H54 (cell line): ENCODE measurements at regions not wholly inside any gene's neighbourhood (a gene's known extent, or its start where the extent isn't known, plus 50 kb on each side); places are given as distances from the start of the nearest gene placed in this dataset.

Experiments
- DNase-seq: peaks from one replicate; pipeline ENCODE4 v3.0.0; 2011; ENCODE audit warnings: low spot score, mixed read lengths; ENCODE audit not compliant: insufficient read length
- FAIRE-seq: peaks from 3 replicates; lab custom pipeline; 2011; peaks lifted over from hg19 to GRCh38; lab: Jason Lieb, UNC
- POLR2A ChIP-seq: IDR thresholded peaks from 2 replicates; pipeline ENCODE4 v1.6.1; 2011; ENCODE audit warnings: low read depth, mild to moderate bottlenecking, low read length

DNA sequence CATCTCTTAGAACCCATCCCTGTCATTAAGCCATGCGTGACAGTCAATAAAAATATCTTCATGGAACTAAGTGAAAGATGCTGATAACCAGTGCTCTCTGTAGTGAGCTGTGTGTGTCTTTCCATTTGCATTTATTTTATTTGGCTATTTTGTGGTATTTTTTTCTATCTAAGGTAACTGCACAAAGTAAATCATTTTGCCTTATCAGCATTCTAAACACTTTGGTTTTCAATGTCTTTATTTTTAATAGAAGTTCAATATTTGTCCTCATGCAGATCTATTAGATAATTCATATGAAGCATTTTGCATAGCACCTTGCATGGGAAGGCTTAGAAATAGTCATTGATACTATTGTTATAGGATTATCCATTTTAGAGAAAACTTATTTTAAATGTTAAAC lies 163.6 kb upstream of the TANK start:
- TF ChIP-seq POLR2A = no peak
- DNase-seq (no peak), FAIRE-seq (no peak)

- DNase-seq = no peak
- peak; percentile 27 for FAIRE-seq
- TF ChIP-seq POLR2A = no peak
Observed at GRCh38 chr2:161004379-161004778, 155.8 kb upstream of the TANK start.

DNA sequence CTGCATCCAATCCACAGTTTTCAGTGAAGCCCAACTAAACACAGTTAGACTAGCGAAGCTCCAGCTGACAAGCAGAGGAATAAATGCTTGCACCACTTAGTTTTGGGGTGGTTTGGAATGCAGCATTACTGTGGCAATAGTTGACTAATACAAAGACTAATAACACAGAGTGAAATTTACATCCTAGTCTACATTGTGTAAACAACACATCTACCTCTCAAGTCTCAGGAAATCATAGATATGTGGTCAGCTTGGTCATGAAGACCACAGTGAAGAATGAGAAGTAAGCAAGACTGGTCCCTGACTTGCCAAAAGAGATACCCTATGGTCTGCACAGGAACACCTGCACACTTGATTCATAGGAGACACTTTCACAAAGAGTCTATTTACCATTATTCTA lies 155.1 kb upstream of the TANK start:
- no peak for DNase-seq
- no peak for TF ChIP-seq POLR2A
- FAIRE-seq = peak; percentile 43

- DNase-seq (no peak), FAIRE-seq (no peak)
- no peak for TF ChIP-seq POLR2A
Observed at GRCh38 chr2:161008311-161008710, 151.9 kb upstream of the TANK start.

DNA sequence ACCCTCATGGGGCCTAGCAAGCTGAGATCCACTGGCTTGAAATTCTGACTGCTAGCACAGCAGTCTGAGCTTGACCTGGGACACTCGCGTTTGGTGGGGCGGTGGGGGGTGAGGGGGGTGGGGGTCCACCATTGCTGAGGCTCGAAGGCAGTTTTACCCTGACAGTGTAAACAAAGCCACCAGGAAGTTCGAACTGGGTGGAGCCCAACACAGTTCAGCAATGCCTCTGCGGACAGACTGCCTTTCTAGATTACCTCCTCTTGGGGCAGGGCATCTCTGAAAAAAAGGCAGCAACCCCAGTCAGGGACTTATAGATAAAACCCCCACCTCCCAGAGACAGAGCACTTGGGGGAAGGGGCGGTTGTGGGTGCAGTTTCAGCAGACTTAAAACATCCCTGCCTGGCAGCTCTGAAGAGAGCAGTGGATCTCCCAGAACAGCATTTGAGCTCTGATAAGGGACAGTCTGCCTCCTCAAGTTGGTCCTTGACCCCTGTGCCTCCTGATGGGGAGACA lies 149.7 kb upstream of the TANK start:
- TF ChIP-seq POLR2A = no peak
- no peak for DNase-seq
- FAIRE-seq = no peak

DNA sequence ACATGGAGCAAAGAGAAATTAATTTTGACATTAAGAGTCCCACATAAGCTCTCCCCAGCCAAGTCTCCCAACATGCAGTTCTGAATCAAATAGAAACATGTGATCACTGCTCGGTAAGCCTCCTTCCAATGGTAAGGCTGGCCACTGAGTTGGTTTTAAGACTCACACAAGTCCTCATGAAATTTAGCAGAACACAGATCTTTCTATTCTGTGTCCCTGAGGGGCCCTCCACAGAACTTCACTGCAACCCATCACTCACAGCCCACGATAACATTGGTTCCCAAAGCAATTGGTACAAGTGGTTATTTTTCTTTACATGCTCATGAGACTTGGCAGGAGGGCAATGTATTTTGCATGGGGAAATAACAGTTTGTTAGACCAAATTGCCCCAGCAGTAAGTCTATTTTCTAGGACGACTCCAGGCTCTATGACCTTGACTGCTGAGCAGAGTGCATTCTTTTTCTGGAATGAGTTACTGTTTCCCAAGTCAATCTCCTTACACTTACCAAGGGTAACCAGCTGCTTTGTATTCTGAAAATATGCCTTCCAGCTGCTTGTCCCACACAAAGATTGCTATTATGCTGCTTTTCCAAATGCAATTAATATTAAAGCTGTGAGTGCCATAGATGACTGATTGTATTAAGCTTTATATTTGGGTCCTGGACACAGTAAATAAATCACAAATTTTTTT lies 142.3 kb upstream of the TANK start:
- FAIRE-seq = no peak
- no peak for TF ChIP-seq POLR2A
- DNase-seq = no peak

DNA sequence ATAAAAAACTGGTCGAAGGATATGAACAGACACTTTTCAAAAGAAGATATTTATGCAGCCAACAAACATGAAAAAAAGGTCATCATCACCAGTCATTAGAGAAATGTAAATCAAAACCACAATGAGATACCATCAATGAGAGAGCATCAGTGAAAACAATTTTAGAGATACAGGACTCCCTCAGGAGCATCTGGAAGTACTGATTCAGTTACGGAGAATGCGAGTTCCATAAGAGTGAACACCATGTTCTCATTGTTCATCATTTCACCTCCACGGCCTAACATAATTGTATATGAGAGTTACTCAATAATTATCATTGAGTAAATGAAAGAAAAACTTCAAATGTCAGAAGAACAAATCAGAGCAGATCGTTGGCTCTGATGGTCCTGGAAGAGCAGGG lies 140.9 kb upstream of the TANK start:
- DNase-seq (no peak), FAIRE-seq (no peak)
- TF ChIP-seq POLR2A = no peak

DNA sequence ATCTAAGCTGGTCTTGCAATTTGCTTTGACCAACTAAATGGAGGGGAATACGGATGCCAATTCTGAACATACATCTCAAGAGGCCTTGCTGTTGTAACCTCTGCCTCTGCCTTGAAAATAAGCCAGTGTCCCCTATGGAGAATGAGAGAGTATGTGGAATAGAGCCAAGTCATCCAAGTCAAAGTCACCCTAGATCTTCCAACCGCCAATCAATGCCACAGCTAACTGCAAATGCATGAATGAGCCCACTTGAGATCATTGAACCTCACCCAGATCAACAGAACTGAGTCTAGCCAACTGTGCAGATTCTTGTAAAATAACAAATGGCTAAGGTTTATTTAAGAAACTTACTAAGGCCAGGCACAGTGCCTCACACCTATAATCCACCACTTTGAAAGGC lies 139.8 kb upstream of the TANK start:
- DNase-seq (no peak), FAIRE-seq (no peak)
- TF ChIP-seq POLR2A = no peak

DNA sequence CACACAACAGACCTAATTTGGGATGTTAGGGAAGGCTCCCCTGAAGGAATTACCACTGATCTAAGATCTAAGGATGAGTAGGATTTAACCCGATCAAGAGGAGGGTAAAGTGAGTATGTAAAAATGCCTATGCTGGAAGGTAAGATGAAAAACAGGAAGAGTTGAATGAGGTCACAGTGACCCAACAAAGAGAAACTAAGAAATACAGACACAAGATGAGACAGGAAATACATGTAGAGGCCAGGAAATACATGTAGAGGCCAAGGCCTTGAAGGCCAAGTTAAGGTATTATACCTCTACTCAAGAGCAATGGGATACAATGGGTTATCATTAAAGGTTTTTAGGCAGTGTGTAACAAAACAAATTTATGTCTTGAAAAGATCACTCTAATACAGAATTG lies 131.6 kb upstream of the TANK start:
- TF ChIP-seq POLR2A = no peak
- no peak for FAIRE-seq
- no peak for DNase-seq

DNA sequence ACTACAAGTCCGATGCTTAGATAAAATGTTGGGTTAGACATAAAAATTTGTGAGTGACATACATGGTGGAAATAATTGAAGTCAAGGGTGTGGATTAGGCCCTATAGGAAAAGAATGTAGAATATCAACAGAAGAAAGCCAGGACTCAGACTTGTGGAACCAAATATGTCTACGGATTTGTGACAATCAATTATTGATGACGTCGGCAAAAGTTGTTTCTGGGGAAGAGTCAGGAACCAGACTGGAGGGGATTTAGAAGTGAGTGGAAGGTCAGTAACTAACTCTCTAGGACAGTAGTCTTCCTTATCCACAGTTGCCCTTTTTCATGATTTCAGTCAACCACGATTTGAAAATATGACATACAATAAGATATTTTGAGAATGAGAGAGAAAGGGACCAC lies 130.9 kb upstream of the TANK start:
- TF ChIP-seq POLR2A = no peak
- FAIRE-seq = no peak
- no peak for DNase-seq

DNA sequence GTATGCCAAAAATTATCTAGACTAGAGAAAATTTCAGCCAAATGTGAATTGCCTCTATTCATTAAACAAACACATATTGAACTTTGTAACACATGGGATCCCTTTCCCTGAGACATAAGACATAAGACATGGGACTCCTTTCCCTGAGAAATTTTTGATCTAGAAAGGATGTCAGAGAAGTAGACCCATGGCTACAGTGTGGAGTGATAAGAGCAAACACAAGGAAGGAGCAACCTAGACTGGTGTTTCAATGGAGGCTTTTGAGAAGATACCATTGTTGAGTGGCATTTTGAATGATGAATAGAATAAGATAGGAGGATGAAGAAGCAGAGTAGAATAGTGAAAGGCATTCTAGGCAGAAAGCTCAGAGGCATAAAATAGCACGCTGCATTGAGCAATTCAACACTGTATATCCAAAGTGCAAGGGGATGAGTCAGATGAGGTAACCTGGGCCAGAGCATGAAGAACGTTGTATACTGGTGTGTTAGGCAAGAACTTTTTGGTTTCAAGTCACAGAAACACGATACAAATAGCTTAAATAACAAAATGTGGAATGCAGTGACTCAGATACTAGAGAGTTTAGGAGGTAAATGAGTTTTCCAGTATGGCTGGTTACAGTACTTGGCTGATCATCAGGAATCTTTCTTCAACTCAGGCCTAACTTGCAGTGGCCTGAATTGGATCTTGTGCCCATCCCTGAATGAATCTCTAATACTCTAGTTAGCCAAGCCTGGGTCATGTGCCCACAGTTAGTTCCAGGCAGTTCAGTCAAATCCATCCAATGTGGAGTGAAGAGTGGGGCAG lies 129.8 kb upstream of the TANK start:
- peak; percentile 47 for DNase-seq
- no peak for TF ChIP-seq POLR2A
- peak; percentile 98 for FAIRE-seq

DNA sequence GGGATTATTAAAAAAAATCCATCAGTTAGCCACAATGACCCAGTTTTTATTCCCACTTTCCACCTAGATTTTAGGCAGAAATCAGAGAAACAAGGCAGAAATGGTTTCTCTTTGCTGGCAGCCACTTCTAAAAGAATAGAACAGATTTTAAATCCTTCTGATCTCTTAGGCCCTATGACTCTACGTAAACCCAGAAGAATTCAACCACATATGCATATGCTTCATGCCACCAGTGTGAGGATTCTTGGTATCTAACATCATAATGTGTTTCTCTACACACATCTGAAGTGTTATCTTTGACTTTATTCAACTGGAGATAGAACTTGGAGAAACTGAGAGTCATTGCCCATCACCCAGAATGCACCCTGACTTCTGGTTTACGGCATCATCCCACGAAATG lies 128.7 kb upstream of the TANK start:
- FAIRE-seq = no peak
- no peak for TF ChIP-seq POLR2A
- DNase-seq = no peak

- TF ChIP-seq POLR2A = no peak
- DNase-seq (no peak), FAIRE-seq (no peak)
Observed at GRCh38 chr2:161032635-161033034, 127.6 kb upstream of the TANK start.

DNA sequence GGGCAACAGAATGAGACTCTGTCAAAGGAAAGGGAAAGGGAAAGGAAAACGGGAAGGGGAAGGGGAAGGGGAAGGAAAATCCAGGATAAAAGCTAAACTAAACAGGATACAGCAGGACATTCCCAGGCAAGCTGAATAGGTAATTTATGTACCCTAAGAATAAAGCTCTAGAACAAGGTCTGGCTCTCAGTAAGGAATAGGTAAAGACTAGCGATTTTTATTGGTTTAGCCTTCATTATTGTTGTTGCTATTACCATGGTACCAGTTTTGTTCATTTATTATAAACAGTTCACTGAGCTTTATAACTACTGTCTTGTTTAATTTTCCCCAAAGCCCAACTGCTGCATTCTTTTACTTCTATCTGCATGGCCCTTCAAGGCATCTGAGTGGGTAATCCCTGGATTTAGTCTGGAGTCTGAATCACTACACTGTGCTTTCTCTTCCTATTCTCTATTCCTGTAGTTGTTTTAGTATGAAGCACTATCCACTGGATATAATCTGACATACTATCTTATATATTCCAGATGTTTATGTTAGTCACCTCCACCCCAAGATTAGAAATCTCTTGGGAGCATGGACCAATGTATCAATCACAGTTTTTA lies 127.1 kb upstream of the TANK start:
- DNase-seq = no peak
- no peak for FAIRE-seq
- no peak for TF ChIP-seq POLR2A

- no peak for FAIRE-seq
- no peak for DNase-seq
- no peak for TF ChIP-seq POLR2A
Observed at GRCh38 chr2:161036926-161037325, 123.3 kb upstream of the TANK start.
